ENCODE measurements at regions not wholly inside any gene's neighbourhood (a gene's known extent, or its start where the extent isn't known, plus 50 kb on each side); places are given as distances from the start of the nearest gene placed in this dataset.

DNA sequence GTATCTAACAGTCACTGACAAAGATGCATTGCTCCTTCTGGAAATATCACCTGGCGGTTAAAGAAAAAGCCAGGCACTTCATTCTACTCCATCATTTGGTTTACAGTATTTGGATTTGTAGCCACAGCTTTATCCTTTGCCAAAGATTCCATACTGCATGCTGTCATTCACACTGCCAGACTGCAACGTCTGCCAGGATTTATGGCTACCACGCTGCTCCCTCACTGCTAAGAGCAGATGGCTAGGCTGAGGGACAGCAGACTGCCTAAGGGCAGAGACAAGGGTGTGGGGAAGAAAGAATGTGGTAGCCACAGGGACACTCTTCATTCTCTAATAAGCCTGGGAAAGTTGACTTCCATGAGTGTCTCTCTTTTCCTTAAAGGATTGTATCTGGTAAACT, 1047.0 kb downstream of the TUSC7 start:
- DNase-seq (ENCODE audit: low spot score): no peak

DNA sequence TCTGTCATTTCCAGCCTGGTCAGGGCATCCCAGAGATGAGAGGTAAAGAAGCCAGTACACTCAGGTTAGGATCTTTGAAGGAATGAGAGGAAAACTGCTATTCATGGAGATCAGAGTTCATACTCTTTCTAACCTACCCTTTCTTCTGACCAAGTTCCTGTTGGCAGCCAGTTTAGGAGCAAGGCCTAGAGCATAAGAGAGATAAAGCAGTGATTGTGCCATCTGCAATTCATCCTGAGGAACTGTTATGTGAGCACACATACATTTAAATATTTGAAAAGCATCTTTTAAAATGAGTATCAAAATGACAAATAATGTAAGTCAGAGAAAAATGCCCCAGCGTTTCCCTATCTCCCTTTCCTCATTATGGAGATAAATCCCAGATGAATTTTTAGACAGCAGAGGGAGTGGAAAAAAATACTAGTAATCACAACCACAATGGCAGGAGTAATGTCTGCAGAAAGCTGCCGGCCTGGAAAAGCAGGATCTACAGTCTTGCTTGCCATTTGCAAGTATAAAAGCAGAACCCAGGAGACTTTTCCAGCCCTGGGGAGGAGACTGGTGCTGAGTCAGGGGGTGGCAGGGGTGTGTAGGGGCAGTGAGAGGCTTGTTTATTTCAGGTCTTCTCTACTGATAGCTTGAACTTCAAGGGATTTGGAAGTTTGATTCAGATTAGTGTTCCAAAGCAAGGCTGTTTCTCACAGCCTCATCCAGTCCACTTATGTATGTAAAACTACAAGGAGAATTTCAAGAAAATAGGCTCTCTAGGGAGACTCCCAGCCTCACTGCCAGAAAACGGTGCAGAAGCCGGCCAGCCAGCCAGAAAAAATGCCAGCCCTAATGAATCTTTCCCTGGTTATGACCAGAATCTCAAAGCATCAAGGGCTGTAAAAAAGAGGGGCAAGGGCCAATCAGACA, 1052.4 kb downstream of the TUSC7 start:
- DNase-seq (ENCODE audit: low spot score): no peak

GRCh38 chr3:117762621-117763037, 1053.0 kb downstream of the TUSC7 start:
- no peak for DNase-seq (ENCODE audit: low spot score)

- DNase-seq (ENCODE audit: low spot score): no peak
These were observed 1054.0 kb downstream of the TUSC7 start for GRCh38 chr3:117763561-117763960.

DNA sequence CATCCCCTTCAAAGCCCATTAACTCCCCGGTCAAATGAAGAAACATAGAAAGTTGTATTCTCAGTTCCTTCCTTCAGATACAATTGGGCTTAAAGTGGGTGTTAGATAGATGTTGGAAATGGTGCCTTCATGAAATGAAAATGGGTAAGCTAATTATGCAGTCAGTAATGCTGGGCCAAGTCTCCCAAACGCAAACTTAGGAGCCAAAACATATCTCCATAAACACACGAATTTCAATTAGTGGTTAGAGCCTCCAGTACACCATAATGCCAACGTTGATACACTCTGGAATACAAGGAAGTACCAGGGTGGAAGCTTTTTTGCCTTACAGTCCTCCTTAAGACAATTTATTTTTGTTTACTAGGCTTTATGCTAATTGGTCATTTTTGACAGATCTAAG, 1059.0 kb downstream of the TUSC7 start:
- no peak for DNase-seq (ENCODE audit: low spot score)

- DNase-seq (ENCODE audit: low spot score): no peak
These were observed 1064.6 kb downstream of the TUSC7 start for GRCh38 chr3:117774130-117774529.

- DNase-seq (ENCODE audit: low spot score): no peak
These were observed 1076.8 kb downstream of the TUSC7 start for GRCh38 chr3:117786349-117786748.

GRCh38 chr3:117788061-117788460, 1078.5 kb downstream of the TUSC7 start:
- peak; percentile 89 for DNase-seq (ENCODE audit: low spot score)

DNA sequence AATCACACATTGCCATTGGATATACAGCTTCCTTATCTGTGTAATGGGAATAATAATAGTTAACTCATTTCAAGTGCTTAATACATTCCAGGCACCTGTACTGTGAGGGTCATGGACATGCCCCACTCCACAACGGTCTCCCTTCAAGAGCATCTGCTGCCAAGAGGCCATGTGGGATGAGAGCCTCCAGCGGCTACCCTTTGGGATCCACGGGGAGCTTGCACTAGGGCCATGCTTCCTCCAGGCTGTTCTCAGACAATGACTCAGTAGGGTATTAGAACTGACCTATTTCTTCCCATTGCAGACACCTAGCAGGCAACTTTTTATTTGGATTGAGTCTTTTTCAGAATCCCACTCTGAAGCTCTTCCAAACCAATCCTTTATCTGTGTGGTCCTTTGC, 1078.9 kb downstream of the TUSC7 start:
- no peak for DNase-seq (ENCODE audit: low spot score)

DNA sequence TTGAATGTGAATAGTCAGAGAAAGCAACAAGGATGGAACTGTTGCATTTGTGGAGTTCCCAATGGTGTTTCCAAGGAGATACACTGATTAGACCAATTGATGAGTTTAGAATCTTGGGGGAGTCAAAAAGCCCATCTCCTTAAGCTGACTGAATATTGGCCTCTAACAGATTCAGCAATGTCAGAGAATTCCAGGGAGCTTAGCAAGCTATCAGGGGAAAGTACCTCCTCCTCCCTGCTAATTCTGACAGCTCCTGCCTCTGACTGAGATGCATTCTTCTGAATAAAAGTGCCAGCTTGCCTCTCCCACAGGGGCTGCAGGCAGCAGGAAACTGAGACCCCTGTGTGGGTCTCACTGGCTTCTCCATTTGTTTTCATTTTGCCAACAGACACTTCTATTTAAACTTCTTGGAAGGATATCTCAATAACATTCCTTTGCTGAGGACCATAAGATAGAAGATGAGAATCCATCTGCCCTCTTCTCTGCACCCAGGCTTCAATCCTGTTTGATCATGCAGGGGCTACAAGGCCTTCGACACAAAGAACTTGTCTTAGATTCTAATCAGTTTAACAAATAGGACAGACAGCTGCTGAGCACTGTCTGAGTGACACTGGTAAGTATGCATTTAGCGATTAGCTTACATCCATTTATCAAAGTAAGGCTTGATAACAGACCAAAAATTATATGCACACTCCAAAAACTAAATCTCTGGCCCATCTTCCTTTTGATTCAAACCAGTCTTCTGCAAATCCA, 1080.8 kb downstream of the TUSC7 start:
- DNase-seq (ENCODE audit: low spot score): no peak

- no peak for DNase-seq (ENCODE audit: low spot score)
These were observed 1084.2 kb downstream of the TUSC7 start for GRCh38 chr3:117793622-117794265.

- no peak for DNase-seq (ENCODE audit: low spot score)
These were observed 1088.6 kb downstream of the TUSC7 start for GRCh38 chr3:117798221-117798620.

DNA sequence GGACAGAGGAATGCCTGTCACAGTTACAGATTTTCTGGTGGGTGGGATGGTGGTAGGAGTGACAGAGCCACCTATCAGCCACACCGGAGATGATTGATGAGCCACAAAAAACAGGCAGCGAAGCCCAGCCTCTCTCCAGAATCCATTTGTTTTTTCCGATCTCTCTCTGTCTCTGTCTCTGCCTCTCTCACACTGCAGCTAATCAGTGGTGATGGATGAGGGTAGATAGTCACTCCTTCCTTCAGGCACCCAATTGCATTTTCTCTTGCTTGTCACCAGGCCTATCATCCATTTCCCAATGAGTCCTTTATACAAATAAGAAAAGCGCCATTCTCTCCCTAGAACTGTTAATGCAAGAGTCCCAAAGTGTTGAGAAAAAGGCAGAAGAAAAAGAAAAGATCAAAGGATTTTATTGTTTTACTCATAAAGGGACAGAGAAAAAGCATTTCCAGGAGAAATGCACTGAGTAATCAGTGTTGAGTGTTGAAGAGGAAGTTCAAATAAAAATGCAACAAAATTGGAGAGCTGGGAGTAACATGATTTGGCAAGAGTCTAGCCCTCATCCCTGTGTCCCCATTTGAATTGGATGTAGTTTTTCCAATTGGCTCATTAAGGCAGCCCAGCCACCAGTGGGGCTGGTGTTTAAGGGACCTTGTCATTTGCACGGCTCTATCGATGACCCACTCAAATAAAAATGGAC, 1089.3 kb downstream of the TUSC7 start:
- DNase-seq (ENCODE audit: low spot score): no peak

- DNase-seq (ENCODE audit: low spot score): no peak
These were observed 1089.8 kb downstream of the TUSC7 start for GRCh38 chr3:117799387-117799735.

DNA sequence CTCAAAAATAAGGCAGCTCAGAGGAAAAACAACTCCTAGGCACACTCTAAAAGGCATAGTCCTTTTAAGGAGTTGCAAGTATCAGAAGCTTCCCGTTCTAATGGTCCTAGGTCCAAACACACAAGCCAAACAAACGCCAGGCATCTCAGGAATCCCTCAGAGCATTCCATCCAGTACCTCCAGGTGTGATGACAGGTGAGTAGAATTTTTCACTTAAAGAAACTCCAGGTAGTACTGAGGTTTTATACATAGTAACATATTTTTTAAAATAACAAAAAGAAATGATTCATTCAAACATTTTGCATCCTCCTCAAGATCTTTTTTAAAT, 1092.3 kb downstream of the TUSC7 start:
- no peak for DNase-seq (ENCODE audit: low spot score)

- no peak for DNase-seq (ENCODE audit: low spot score)
These were observed 1099.9 kb downstream of the TUSC7 start for GRCh38 chr3:117809186-117810081.

GRCh38 chr3:117811786-117812185, 1102.2 kb downstream of the TUSC7 start:
- DNase-seq (ENCODE audit: low spot score): no peak

GRCh38 chr3:117814975-117815374, 1105.4 kb downstream of the TUSC7 start:
- no peak for DNase-seq (ENCODE audit: low spot score)

GRCh38 chr3:117817103-117817502, 1107.5 kb downstream of the TUSC7 start:
- DNase-seq (ENCODE audit: low spot score): no peak

DNA sequence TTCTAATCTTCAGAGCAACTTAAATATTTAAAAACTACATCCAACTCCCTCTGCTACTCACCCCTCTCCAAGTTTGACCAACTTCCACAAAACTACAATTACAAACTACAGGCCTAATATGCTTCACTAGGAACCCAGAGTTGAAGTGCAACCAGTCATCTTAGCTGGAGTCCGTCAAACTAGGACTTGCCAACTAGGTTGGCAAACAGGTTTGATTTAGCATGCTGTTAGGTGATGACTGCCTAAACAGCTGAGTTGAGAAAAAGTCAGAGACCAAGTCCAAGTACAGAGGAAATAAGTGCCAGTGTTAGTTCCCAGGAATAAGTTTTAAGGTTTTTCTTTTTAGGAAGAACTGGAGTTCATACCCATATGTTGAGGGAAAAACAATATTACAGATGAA, 1109.0 kb downstream of the TUSC7 start:
- no peak for DNase-seq (ENCODE audit: low spot score)

DNA sequence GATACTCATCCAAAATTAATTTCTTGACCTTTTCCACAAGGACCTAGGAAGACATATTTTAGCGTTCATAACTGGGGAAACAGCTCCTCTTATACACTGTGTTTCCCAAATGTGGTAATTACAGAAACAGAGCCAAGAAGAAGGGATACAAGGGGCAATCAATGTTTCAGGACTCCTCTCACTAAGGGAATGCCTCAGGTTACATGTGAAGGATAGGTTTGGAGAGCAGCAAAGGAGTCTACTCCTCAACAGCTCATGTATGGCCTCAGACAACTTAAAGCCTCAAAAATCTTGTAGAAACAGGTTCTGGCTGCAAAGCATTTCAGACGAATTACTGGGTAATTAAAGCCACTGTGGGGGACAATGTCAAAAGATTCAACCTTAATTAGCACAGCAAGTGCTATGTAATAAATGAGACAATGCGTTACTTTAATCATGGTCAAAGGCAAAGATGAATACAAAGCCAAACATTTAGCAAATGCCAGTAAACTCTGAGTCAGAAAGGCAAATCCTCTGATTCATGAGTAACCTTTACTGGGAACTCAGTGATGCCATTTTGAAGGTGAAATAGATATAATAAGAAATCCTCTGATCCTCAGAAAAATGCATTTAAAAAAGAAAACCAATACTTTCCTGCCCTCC, 1111.2 kb downstream of the TUSC7 start:
- DNase-seq (ENCODE audit: low spot score): no peak
